ENCODE measurements at regions not wholly inside any gene's neighbourhood (a gene's known extent, or its start where the extent isn't known, plus 50 kb on each side); places are given as distances from the start of the nearest gene placed in this dataset.
"Not testable (repeated sequence)": the region's sequence is repeated elsewhere in the genome, so short reads cannot be mapped to it uniquely, and the experiment has no call there.

DNA sequence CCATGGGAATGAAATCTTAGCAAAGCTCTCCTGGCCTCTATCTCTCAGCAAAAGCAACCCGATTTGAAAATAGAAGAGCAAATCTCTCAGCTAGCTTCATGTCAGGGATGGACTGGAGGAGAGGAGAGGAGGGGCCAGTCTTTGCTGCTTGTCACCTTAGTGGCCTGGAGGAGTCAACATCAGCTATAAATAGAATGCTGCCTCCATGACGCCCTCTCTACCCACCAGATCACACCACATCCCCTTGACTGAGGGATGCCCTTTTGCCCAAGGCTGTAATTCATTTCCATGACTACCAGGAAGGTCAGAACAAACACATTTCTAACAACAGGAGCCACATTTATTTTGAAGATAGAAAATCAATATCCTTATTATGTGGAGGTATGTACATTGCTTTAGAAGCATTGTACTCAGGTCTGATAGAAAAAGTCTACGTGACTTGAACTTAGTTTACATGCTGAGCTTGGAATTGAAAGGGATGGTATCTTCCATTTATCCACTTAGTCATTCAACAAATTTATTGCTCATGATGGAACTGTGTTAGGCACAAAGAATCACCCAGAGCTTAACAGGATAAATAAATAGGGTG, 92.4 kb upstream of the LIFR start:
- DNase-seq, result no peak

DNA sequence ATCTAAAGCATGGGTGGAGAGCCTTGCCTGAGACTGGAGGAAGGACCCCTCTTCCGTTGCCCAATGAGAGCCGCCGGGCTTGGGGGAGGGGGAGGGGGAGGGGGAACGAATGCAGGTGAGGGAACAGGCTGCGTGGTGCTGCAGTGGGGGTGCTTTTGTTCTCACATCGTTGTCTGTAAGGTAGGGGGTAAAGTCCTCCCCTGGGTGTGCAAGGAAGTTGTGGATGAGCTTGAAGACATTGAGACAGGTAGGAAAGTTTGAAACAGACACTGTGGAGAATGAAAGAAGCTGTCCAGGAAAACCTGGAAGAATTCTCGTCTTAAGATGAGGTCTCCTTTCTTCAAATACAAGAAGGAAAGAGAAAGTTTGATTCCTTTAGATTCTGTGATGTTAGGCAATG, 94.1 kb upstream of the LIFR start:
- no peak for DNase-seq

DNA sequence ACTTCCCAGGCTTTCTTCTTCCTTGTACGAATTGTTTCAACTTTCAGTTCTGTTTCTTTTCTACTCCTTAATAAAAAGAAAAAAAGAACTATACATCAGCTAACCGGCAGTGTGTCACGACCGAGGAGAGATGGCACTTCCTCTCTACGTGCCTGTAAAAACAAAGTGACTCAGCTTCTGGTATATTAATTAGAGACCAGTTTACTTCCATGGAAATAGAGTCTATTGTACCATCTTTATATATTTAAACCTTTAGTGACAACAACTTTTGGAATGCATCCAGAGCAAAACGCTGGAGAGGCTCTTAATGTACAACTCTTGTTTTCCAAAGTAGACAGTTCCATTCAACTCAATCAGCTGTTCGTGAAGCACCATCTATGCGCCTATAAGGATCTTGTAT, 94.5 kb upstream of the LIFR start:
- no peak for DNase-seq

DNA sequence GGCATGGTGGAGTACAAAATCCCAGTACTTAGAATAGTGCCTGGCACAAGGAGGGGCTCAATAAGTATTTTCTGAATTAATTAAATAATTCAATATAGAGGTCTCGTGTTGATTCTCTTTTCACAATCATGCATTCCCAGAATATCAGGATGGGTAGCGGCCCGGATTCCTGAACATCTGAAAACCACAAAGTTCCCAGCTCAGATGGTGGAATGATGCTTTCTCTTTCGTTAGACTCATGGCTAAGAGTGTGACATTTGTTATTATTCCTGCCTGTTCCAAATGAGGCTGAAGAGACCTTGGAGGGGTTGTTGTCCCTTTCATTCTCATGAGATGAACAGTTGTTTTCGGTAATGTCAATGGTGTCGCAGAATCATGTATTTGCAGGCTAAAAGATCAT, 95.4 kb upstream of the LIFR start:
- no peak for DNase-seq

GRCh38 chr5:38653389-38653788, 96.9 kb upstream of the LIFR start:
- no peak for DNase-seq

DNA sequence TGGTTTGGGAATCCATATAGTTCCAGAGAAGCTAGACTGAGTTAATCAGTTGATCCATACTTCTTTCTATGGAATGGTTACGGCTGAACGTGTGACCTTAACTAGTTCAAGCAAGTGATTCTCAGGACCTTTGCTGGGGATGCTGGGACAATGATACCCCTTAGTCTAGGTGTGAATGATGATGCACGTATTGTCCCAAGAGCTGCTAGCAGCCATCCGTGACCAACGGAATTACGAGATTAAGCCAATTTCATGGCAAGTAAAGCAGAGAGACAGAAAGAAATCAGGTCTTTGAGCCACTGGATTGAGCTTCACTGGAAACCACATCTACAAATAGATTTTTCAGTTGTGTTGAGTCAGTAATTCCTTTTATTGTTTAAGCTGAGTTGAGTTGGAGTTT, 99.2 kb upstream of the LIFR start:
- no peak for DNase-seq

- no peak for DNase-seq
Measured at GRCh38 chr5:38656568-38656967, 100.1 kb upstream of the LIFR start.

DNA sequence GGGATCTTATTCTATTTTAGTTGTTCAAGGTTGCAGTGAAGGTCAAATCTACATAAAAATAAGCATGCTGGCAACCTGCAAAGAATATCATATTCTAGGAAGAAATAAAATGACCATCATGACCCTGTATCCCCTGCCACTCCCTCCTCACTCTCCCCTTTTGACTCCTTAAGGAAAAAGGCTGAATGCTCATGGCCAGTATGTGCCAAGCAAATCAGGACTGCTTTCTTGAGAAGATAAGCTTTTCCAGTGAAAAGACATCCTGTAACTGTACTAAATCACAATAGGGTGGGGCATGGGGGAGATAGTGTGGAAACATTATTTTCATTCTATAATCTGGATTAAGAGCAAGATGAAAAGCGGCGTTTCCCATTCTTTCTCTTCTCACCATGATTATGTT, 100.6 kb upstream of the LIFR start:
- no peak for DNase-seq

GRCh38 chr5:38660194-38660668, 103.8 kb upstream of the LIFR start:
- peak; percentile 69 for DNase-seq

DNA sequence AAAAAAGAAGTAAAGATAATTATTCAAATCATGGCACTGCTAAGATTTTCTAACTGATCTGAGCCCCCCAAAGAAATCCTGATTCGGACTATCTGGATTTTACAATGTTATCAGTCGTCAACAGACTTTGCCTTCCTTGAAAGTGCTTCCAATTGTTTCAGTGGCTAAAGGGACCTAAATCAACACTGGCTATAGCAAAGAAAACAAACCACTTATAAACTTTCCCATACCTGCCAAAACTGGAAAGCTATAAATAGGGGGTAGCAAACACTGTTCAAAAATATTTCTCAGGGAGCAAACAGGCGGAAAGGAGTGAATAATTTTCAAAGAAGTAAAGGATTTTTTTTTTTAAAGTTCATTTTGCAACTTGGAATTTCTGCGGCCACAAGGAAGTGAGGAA, 105.6 kb upstream of the LIFR start:
- DNase-seq, result no peak

- DNase-seq, result no peak
Measured at GRCh38 chr5:38663249-38663648, 106.8 kb upstream of the LIFR start.

DNA sequence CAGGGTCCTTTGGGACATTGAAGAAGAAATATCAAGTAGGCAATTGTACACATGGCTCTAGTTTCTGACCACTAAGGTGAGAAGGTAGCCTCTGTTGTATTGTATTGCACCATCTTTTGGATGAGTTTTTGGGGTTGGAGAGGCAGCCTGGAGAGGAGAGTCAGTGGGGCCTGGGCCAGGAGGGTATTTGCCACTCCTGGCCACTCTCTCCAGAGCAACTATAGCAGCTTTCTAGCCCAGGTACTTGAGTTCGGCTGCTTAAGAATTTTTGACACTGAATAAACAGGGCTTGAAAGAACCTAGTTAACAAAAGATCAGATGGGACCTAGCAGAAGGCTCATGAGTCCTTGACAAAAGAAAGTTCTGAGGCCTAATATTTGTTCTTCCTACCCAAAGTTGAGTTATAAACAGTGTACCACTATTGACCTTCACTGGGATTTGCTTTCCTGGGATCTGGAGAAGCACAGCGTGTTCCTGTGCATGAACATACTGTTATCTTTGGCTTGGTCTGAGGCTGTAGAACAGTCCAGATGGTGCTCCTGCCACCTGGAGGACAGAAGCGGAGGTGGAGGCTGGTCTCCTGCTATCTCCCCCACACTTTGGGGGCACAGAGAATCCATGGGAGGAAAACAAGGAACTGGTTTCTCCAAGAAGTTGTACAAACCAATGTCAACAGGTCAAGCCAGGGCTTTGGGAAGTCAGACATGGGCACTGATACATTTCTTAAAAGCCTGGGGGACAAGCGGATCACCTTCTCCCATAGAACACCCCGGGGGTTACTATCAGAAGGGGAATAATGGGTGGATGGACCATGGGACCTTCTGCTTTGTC, 110.4 kb upstream of the LIFR start:
- DNase-seq, result no peak

DNA sequence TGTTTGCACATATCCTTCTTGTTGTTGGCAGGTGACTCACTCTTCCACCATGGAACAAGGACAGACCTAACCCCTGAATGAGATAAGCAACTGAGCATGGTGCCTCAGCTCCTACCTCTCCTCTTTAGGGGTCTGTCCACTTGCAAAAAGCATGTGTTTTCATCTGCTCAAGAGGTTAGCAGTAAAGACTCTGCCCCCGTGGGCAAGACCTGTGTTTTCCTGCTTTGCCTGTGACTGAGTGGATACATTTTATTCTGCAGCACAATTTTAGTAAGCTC, 111.0 kb upstream of the LIFR start:
- no peak for DNase-seq

- DNase-seq, result no peak
Measured at GRCh38 chr5:38669361-38669880, 113.0 kb upstream of the LIFR start.

DNA sequence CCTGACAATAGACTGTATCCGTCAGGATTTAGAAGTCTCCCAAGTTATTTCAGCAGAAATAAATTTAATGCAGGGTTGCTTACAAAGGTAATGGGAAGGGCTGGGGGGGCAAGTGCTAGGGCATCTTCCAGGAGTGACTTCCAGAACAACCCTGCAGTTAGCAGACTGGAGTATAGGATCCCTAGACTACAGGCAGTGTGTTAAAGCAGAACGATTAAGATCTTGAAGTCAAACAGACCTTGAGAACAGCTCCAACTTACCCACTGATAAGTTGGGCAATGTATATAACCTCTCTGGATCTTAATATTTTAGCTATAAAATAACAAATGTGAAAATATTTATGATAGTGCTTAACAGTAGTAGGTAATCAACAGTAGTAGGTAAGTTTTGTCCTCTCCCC, 113.6 kb upstream of the LIFR start:
- DNase-seq, result no peak

DNA sequence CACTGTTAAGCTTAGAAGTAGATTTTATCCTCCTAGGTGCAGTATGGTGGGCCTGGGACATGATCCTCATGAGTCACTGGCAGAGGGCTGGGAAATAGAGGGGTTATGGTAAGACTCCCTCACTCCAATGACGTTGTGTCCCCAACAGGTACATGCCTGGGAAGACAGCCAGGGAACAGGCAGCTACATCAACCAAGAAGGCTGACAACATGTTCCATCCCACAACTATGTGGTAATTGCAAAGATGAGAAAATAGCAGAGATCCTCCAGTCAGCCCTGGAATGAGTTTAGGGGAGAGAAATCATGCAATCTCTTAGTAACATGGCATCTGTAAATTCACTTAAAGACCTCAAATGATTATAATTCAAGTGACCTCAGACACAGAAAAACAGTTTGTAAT, 114.4 kb upstream of the LIFR start:
- DNase-seq, result no peak

GRCh38 chr5:38672059-38672788, 115.8 kb upstream of the LIFR start:
- no peak for DNase-seq

- DNase-seq, result no peak
Measured at GRCh38 chr5:38673671-38674071, 117.2 kb upstream of the LIFR start.

- DNase-seq, result no peak
Measured at GRCh38 chr5:38675443-38675842, 119.0 kb upstream of the LIFR start.

GRCh38 chr5:38677636-38678035, 121.2 kb upstream of the LIFR start:
- DNase-seq, result no peak

DNA sequence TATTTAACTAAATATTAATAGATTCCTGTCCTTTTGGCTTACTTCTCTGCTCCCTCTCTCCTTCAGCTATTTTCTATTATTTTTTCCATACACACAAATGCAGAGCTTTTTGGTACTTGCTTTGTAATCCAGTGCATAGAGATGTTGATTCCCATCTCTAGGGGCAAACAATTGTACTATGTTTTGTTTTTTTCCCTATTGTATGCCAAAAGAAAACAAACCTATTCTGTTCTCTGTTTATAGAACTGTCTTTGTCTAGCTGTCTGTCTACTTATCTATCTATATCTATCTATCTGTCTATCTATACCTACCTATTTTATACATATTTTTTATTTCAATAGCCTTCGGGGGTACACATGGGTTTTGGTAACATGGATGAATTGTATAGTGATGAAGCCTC, 121.6 kb upstream of the LIFR start:
- DNase-seq, result no peak

- not testable (repeated sequence) for DNase-seq
Measured at GRCh38 chr5:38678697-38679096, 122.3 kb upstream of the LIFR start.

DNA sequence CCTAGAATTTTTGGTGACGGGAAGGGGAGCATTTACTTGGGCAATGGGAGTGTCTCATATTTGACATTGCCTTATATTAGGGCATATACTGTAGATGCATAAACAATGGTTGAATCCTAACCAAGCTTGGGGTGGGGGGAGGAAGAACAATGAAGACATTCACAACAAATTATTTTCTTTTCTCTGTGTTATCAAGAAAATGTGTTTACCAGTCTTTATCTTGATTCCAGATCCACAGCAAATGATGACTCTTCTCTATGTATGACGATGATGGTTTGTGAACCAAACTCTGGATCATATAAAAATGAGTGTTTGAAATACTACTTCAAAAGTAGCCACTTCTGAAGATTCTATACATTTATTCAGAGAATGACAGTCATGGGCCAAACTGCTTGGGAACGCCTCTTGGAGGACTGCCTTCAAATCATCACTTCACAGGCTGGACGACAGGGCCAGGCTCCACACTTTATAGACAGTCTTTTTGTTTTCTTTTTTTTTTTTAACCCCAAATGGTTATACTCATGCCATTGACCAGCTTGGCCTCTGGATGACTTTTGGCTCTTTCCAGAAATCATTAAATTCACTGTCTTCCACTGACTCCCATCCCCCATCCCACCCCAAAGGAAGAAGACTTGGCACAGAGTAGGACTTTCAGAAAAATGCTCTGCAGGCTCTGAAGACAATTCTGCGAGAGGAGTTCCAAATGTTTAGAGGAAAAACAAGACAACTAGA, 123.8 kb upstream of the LIFR start:
- DNase-seq, result no peak

Data from RPMI8226 (cell line).